Lower lobe of right lung (tissue), 2 donors: ENCODE measurements at regions not wholly inside any gene's neighbourhood (a gene's known extent, or its start where the extent isn't known, plus 50 kb on each side); places are given as distances from the start of the nearest gene placed in this dataset.

Experiments
- ATAC-seq, 2 donors: fragments of 200-7000 bp; cut with Tn5 transposase; one replicate each; pipeline ENCODE4 v1.9.1; 2020 to 2022; ENCODE audit warnings: mild to moderate bottlenecking in 2 of 2, moderate library complexity in 2 of 2
- DNase-seq: peaks from one replicate; pipeline ENCODE4 v3.0.0-alpha.2; 2020
- H3K27ac ChIP-seq: fragments of 200-600 bp; one replicate; pipeline ENCODE4 v1.8.0; 2022
- H3K27me3 ChIP-seq: fragments of 200-600 bp; one replicate; pipeline ENCODE4 v1.8.0; 2022; ENCODE audit warnings: low read depth
- H3K36me3 ChIP-seq: fragments of 200-600 bp; one replicate; pipeline ENCODE4 v1.8.0; 2022; ENCODE audit warnings: mild to moderate bottlenecking
- H3K4me1 ChIP-seq: fragments of 200-600 bp; one replicate; pipeline ENCODE4 v1.8.0; 2022
- H3K4me3 ChIP-seq: fragments of 200-600 bp; one replicate; pipeline ENCODE4 v1.8.0; 2022; ENCODE audit warnings: mild to moderate bottlenecking
- H3K9me3 ChIP-seq: fragments of 200-600 bp; one replicate; pipeline ENCODE4 v1.8.0; 2022
- CTCF ChIP-seq: fragments of 200-600 bp; IDR thresholded peaks from one replicate; pipeline ENCODE4 v1.8.0; 2022; ENCODE audit warnings: antibody characterized with exemption, mild to moderate bottlenecking
- intact Hi-C: fragments of 100-400 bp; cut with DNase I; formaldehyde crosslinking; loops from one replicate; pipeline ENCODE4 v1.11.0; 2022
- donor health status: DM: no; HTN: yes; CAD: no; lungs with severe emphysema.

- peaks cover 6% of the 10 kb centered on the region for H3K27me3 ChIP-seq
- H3K27ac ChIP-seq, result no peak overlapping the region
- no peaks in the 10 kb centered on the region for H3K36me3 ChIP-seq
- H3K9me3 ChIP-seq, result no peaks in the 10 kb centered on the region
- no peaks in the 10 kb centered on the region for H3K4me1 ChIP-seq
- ATAC-seq, result no peak
- DNase-seq, result no peak
- intact Hi-C loops, result no loop called here
- no peak overlapping the region for H3K4me3 ChIP-seq
- no peak for TF ChIP-seq CTCF
Observed at GRCh38 chr11:119816660-119817059, 87.7 kb upstream of the NECTIN1 start.

DNA sequence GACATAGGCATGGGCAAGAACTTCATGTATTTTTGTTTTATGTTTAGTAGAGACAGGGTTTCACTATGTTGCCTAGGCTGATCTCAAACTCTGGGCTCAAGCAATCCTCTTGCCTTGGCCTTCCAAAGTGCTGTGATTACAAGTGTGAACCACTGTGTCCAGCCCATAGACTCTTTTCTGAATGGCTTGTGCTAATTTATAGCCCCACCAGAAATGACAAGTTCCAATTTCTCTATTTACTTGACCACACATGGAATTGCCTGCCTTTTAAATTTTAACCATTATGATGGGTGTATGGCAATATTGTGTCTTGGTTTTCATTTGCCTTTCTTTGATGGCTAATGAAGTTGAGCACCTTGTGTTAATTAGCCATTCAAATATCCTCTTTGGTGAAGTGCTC is 85.8 kb upstream of the NECTIN1 start:
- H3K4me1 ChIP-seq, result no peaks in the 10 kb centered on the region
- no peaks in the 10 kb centered on the region for H3K27me3 ChIP-seq
- no peak for TF ChIP-seq CTCF
- H3K9me3 ChIP-seq, result no peaks in the 10 kb centered on the region
- no peak overlapping the region for H3K27ac ChIP-seq
- DNase-seq (no peak), ATAC-seq (no peak)
- H3K4me3 ChIP-seq, result no peak overlapping the region
- H3K36me3 ChIP-seq, result no peaks in the 10 kb centered on the region
- intact Hi-C loops, result no loop called here

DNA sequence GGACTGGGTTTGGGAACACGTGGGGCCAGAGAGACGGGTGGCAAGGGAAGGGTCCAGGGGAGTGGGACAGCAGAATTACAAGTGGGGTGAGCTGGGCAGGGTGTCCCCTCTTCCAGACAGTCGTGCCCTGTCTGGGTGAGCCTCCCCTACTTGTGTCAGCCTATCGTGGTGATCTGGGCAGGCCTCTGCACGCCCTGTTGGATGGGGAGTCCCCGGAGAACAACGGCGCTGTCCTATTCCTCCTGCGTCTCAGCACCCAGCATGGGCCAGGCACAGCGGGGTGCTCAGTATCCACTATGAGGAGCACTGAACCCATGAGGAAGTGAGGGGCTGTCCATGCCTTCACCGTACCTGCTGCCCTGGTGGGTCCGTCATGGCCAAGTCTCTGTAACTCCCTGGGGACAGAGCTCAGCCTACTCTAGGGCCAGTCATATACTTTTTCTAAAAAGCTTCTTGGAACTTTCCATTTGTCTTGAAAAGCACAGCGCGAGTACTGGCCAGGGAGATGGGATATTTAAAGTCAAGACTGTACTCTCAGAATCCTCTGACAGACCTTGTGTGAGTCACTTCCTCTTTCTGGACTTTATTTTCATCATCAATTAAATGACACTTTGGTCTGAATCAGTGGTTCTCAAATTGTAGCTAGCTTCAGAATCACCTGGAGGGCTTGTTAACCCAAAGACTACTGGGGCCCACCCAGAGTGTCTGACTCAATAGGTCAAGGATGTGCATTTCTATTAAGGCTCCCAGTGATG is 81.7 kb upstream of the NECTIN1 start:
- no peak for TF ChIP-seq CTCF
- no peaks in the 10 kb centered on the region for H3K9me3 ChIP-seq
- H3K36me3 ChIP-seq, result no peaks in the 10 kb centered on the region
- peaks cover 6% of the 10 kb centered on the region for H3K27me3 ChIP-seq
- ATAC-seq (no peak), DNase-seq (no peak)
- H3K4me3 ChIP-seq, result no peak overlapping the region
- no peak overlapping the region for H3K27ac ChIP-seq
- intact Hi-C loops, result no loop called here
- no peaks in the 10 kb centered on the region for H3K4me1 ChIP-seq

GRCh38 chr11:119809346-119809745 is 80.3 kb upstream of the NECTIN1 start:
- Histone ChIP-seq H3K27ac (no peak overlapping the region), H3K9me3 (no peaks in the 10 kb centered on the region), H3K4me3 (no peak overlapping the region), H3K27me3 (peaks cover 6% of the 10 kb centered on the region), H3K4me1 (no peaks in the 10 kb centered on the region), H3K36me3 (no peaks in the 10 kb centered on the region)
- ATAC-seq (no peak), DNase-seq (no peak)
- intact Hi-C loops, result no loop called here
- TF ChIP-seq CTCF, result no peak

DNA sequence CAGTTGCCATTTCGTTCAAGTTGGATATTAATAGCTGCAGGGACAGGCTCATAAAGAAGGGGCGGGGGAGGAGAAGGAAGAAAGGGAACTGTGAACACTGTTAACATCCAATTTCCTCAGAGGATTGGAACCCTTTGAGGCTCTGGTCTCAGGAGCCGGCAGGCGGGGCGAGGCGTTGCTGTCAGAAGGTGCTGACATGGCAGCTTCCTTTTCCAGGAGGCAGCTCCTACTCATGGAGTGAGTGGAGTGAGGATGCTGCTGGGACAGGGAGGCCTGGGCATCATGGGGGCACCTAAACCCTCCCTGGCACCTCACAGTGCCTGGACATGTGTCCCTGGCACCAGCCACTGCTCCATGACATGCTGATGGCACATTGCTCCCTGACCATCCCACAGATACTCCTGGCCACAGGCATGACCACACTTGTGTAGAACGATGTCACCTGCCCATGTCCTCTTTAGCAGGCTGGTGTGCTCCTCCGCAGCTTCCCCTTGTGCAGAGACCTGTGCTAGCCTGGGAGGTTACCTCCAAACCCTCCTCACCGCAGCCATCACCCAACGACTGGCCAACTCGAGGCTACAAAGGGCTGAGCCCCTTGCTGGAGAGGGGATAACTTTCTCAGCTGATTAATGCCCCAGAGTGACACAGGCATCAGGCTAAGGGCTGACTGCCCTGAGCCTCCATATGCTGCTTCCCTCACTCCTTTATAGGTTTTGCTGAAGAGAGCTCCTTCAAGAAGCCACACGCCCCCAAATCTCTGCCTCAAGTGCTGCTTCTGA is 79.6 kb upstream of the NECTIN1 start:
- no peak for DNase-seq
- intact Hi-C loops, result no loop called here
- H3K9me3 ChIP-seq, result no peaks in the 10 kb centered on the region
- no peak overlapping the region for H3K4me3 ChIP-seq
- no peak for TF ChIP-seq CTCF
- no peak overlapping the region for H3K27ac ChIP-seq
- H3K27me3 ChIP-seq, result peaks cover 6% of the 10 kb centered on the region
- ATAC-seq, result no peak
- no peaks in the 10 kb centered on the region for H3K4me1 ChIP-seq
- H3K36me3 ChIP-seq, result no peaks in the 10 kb centered on the region
